Kidney (tissue), 13 donors: ENCODE measurements at regions not wholly inside any gene's neighbourhood (a gene's known extent, or its start where the extent isn't known, plus 50 kb on each side); places are given as distances from the start of the nearest gene placed in this dataset.

ENCODE experiments used
- DNase-seq, 5 donors: peaks; one replicate each; pipeline ENCODE4 v3.0.0-alpha.2; 2013 to 2020
- FAIRE-seq: peaks from 2 replicates; lab custom pipeline; 2012; peaks lifted over from hg19 to GRCh38; lab: Jason Lieb, UNC
- H3K27ac ChIP-seq, 2 donors: one replicate each; pipeline ENCODE4 v1.7.0; 2013; ENCODE audit warnings: low read depth in 2 of 2, low read length in 2 of 2, inconsistent platforms in 1 of 2
- H3K27me3 ChIP-seq: one replicate; pipeline ENCODE4 v1.7.1; 2013; ENCODE audit warnings: low read length, inconsistent platforms; ENCODE audit not compliant: control insufficient read depth, insufficient read depth
- H3K36me3 ChIP-seq, 3 donors: one replicate each; pipeline versions ENCODE4 v1.7.0 to v1.7.1; 2013; ENCODE audit warnings: low read length in 3 of 3, control low read depth in 1 of 3, inconsistent platforms in 1 of 3; ENCODE audit not compliant: insufficient read depth in 3 of 3, control insufficient read depth in 2 of 3
- H3K4me1 ChIP-seq, 3 donors: one replicate each; pipeline versions ENCODE4 v1.7.0 to v1.7.1; 2013; ENCODE audit warnings: low read length in 3 of 3, inconsistent platforms in 1 of 3, low read depth in 1 of 3; ENCODE audit not compliant: control insufficient read depth in 2 of 3, insufficient read depth in 2 of 3
- H3K4me3 ChIP-seq, 3 donors: one replicate each; pipeline versions ENCODE4 v1.7.0 to v1.8.1; 2013; ENCODE audit warnings: low read length in 3 of 3, control low read depth in 1 of 3, inconsistent platforms in 1 of 3
- H3K9ac ChIP-seq, 3 donors: one replicate each; pipeline versions ENCODE4 v1.7.0 to v1.7.1; 2013; ENCODE audit warnings: low read length in 3 of 3, control low read depth in 1 of 3, inconsistent platforms in 1 of 3
- H3K9me3 ChIP-seq, 3 donors: one replicate each; pipeline versions ENCODE4 v1.7.0 to v1.7.1; 2013; ENCODE audit warnings: low read length in 3 of 3, control low read depth in 1 of 3, inconsistent platforms in 1 of 3; ENCODE audit not compliant: control insufficient read depth in 2 of 3, insufficient read depth in 1 of 3
- intact Hi-C: fragments of 100-400 bp; cut with DNase I; formaldehyde crosslinking; loops from one replicate; pipeline ENCODE4 v1.11.1; 2022
- TF ChIP-seq, protein P1 (sequence below): IDR thresholded peaks from 3 replicates; pipeline ENCODE4 v1.5.1; 2012; ENCODE audit warnings: mild to moderate bottlenecking, moderate library complexity, borderline replicate concordance; ENCODE audit not compliant: insufficient read depth; ENCODE audit errors: extremely low read depth
- donor health status: control.
- donor health status: control.
- donor health status: control.
- donor health status: control.
- donor health status: control.
- donor health status: DM: yes; HTN: yes; CAD: no.
- donor health status: Normal renal cell carcinoma (clear cell type).

DNA sequence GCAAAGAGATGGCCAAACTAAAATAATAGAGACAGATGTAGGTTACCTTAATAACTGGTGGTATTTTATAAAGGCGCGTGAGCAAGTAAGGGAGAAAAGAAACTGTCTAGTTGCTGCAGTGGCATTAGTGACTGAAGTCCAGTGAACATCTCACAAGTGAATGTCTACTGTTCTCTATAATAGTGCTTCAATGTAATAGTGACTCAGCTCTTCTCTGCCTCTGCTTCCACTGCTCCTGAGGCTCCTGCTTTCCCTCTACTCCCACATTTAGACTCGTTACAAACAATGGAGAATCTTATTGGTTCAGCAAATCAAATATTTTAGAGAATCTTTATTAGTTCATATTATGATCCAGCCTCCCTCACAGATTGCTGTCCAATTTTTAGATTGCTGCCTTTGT lies 779.1 kb upstream of the HTR2C start:
- H3K36me3 ChIP-seq = no peaks in the 10 kb centered on the region
- H3K4me1 ChIP-seq = no peaks in the 10 kb centered on the region
- DNase-seq (no peak), FAIRE-seq (no peak)
- no peak overlapping the region for H3K27ac ChIP-seq
- intact Hi-C loops = no loop called here
- H3K9me3 ChIP-seq = no peaks in the 10 kb centered on the region
- no peak overlapping the region for H3K4me3 ChIP-seq
- H3K9ac ChIP-seq = no peak overlapping the region
- no peaks in the 10 kb centered on the region for H3K27me3 ChIP-seq
- TF ChIP-seq, protein P1, sequence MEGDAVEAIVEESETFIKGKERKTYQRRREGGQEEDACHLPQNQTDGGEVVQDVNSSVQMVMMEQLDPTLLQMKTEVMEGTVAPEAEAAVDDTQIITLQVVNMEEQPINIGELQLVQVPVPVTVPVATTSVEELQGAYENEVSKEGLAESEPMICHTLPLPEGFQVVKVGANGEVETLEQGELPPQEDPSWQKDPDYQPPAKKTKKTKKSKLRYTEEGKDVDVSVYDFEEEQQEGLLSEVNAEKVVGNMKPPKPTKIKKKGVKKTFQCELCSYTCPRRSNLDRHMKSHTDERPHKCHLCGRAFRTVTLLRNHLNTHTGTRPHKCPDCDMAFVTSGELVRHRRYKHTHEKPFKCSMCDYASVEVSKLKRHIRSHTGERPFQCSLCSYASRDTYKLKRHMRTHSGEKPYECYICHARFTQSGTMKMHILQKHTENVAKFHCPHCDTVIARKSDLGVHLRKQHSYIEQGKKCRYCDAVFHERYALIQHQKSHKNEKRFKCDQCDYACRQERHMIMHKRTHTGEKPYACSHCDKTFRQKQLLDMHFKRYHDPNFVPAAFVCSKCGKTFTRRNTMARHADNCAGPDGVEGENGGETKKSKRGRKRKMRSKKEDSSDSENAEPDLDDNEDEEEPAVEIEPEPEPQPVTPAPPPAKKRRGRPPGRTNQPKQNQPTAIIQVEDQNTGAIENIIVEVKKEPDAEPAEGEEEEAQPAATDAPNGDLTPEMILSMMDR = no peak

DNA sequence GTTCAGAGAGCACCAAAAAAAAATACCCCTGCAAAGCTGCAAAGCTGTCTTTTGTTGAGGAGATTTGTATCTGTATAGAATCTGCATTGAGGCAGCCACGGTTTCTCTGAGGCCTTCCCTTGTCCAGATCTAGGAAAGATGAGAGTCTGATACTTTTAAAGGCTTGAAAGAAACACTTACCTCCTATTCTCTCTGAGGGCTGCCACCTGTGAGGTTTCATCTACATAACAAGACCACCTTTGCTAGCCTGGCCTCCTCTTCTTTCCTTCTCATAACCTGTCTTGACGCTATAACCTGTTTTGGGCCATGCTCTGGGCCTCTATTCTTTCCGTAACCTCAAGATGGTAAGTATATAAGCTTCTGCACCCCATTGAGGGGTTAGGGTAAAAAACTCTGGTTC lies 779.6 kb upstream of the HTR2C start:
- H3K9ac ChIP-seq = no peak overlapping the region
- H3K36me3 ChIP-seq = no peaks in the 10 kb centered on the region
- H3K4me3 ChIP-seq = no peak overlapping the region
- FAIRE-seq = no peak
- TF ChIP-seq, protein P1 = no peak
- no peaks in the 10 kb centered on the region for H3K9me3 ChIP-seq
- H3K27me3 ChIP-seq = no peaks in the 10 kb centered on the region
- H3K4me1 ChIP-seq = no peaks in the 10 kb centered on the region
- H3K27ac ChIP-seq = no peak overlapping the region
- DNase-seq = no peak
- intact Hi-C loops = no loop called here

DNA sequence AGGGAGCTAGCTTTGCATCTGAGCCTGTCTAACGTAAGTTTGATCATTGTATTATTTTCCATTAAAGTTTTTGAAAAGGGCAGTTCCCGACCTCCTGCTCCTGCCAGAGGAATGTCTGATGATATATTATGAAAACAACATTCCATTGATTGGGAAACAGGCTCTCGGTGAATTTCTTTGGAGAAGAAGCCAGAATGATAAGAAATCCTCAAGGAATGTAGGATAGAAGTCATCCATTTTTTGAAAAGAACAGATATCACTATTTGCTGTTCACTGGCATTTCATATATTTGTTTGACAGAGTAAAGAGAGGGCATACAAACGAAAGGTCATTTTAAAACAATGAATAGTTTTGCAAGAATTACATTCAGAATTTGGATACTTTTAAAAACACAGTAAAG lies 781.0 kb upstream of the HTR2C start:
- intact Hi-C loops = no loop called here
- Histone ChIP-seq H3K9ac (no peak overlapping the region), H3K36me3 (no peaks in the 10 kb centered on the region), H3K27ac (no peak overlapping the region), H3K27me3 (no peaks in the 10 kb centered on the region), H3K4me1 (no peaks in the 10 kb centered on the region), H3K4me3 (no peak overlapping the region), H3K9me3 (no peaks in the 10 kb centered on the region)
- DNase-seq = no peak
- FAIRE-seq = no peak
- TF ChIP-seq, protein P1 = no peak

- no peak overlapping the region for H3K9ac ChIP-seq
- intact Hi-C loops = no loop called here
- H3K4me1 ChIP-seq = no peaks in the 10 kb centered on the region
- FAIRE-seq (no peak), DNase-seq (no peak)
- no peaks in the 10 kb centered on the region for H3K36me3 ChIP-seq
- H3K27me3 ChIP-seq = no peaks in the 10 kb centered on the region
- no peaks in the 10 kb centered on the region for H3K9me3 ChIP-seq
- no peak overlapping the region for H3K27ac ChIP-seq
- TF ChIP-seq, protein P1 = no peak
- no peak overlapping the region for H3K4me3 ChIP-seq
Measured at GRCh38 chrX:113800955-113801354, 782.9 kb upstream of the HTR2C start.
